HG03064 (cell line): ENCODE measurements at regions not wholly inside any gene's neighbourhood (a gene's known extent, or its start where the extent isn't known, plus 50 kb on each side); places are given as distances from the start of the nearest gene placed in this dataset.

ENCODE experiments used
- ATAC-seq: cut with Tn5 transposase; IDR thresholded peaks from one replicate; pipeline ENCODE4 v1.9.1; 2021; ENCODE audit warnings: low read depth; ENCODE audit not compliant: unreplicated experiment

- ATAC-seq: no peak
Measured at GRCh38 chr13:40428354-40428753, 238.1 kb downstream of the FOXO1 start.

- no peak for ATAC-seq
Measured at GRCh38 chr13:40429706-40430545, 236.5 kb downstream of the FOXO1 start.

GRCh38 chr13:40432018-40432978, 234.1 kb downstream of the FOXO1 start:
- peak; percentile 85 for ATAC-seq

- no peak for ATAC-seq
Measured at GRCh38 chr13:40433001-40433400, 233.4 kb downstream of the FOXO1 start.

GRCh38 chr13:40433577-40433976, 232.9 kb downstream of the FOXO1 start:
- no peak for ATAC-seq

GRCh38 chr13:40434516-40435397, 231.7 kb downstream of the FOXO1 start:
- ATAC-seq: no peak

- ATAC-seq: no peak
Measured at GRCh38 chr13:40438022-40438680, 228.3 kb downstream of the FOXO1 start.

- no peak for ATAC-seq
Measured at GRCh38 chr13:40438999-40439797, 227.2 kb downstream of the FOXO1 start.

- ATAC-seq: no peak
Measured at GRCh38 chr13:40439928-40440327, 226.5 kb downstream of the FOXO1 start.

GRCh38 chr13:40440990-40441820, 225.2 kb downstream of the FOXO1 start:
- no peak for ATAC-seq

- ATAC-seq: no peak
Measured at GRCh38 chr13:40442231-40442630, 224.2 kb downstream of the FOXO1 start.

- no peak for ATAC-seq
Measured at GRCh38 chr13:40442826-40443225, 223.6 kb downstream of the FOXO1 start.

- no peak for ATAC-seq
Measured at GRCh38 chr13:40444241-40444640, 222.2 kb downstream of the FOXO1 start.

GRCh38 chr13:40445557-40445990, 220.9 kb downstream of the FOXO1 start:
- peak; percentile 99 for ATAC-seq

GRCh38 chr13:40446365-40446764, 220.1 kb downstream of the FOXO1 start:
- no peak for ATAC-seq

GRCh38 chr13:40447857-40448256, 218.6 kb downstream of the FOXO1 start:
- no peak for ATAC-seq

GRCh38 chr13:40452038-40452666, 214.3 kb downstream of the FOXO1 start:
- ATAC-seq: no peak
